Smooth muscle cell (in vitro differentiated cells): ENCODE measurements at regions not wholly inside any gene's neighbourhood (a gene's known extent, or its start where the extent isn't known, plus 50 kb on each side); places are given as distances from the start of the nearest gene placed in this dataset.

Experiments used
- DNase-seq: peaks from one replicate; lab custom pipeline; 2025; ENCODE audit not compliant: unreplicated experiment; lab: John Stamatoyannopoulos, UW
- H2AFZ ChIP-seq: fragments of 200-600 bp; sonication (generic); 2 replicates; pipeline ENCODE4 v1.6.0; 2016; ENCODE audit warnings: antibody characterized with exemption, low read depth, mild to moderate bottlenecking
- H3F3A ChIP-seq: fragments of 200-600 bp; sonication (generic); 2 replicates; pipeline ENCODE4 v1.6.0; 2017; ENCODE audit warnings: antibody characterized with exemption, low read depth
- H3K27ac ChIP-seq: fragments of 200-600 bp; sonication (generic); 2 replicates; pipeline ENCODE4 v1.5.1; 2016; ENCODE audit warnings: low read depth, mild to moderate bottlenecking
- H3K27me3 ChIP-seq: fragments of 200-600 bp; sonication (generic); 2 replicates; pipeline ENCODE4 v1.6.1; 2016; ENCODE audit warnings: low read depth, mild to moderate bottlenecking
- H3K36me3 ChIP-seq: fragments of 200-600 bp; sonication (generic); 2 replicates; pipeline ENCODE4 v1.5.1; 2016; ENCODE audit warnings: low read depth
- H3K4me1 ChIP-seq: fragments of 200-600 bp; sonication (generic); 2 replicates; pipeline ENCODE4 v1.5.1; 2016; ENCODE audit warnings: low read depth
- H3K4me2 ChIP-seq: fragments of 200-600 bp; sonication (generic); 2 replicates; pipeline ENCODE4 v1.6.0; 2016; ENCODE audit warnings: mild to moderate bottlenecking
- H3K4me3 ChIP-seq: fragments of 200-600 bp; sonication (generic); 2 replicates; pipeline ENCODE4 v1.5.1; 2016; ENCODE audit warnings: mild to moderate bottlenecking
- H3K79me2 ChIP-seq: fragments of 200-600 bp; sonication (generic); 2 replicates; pipeline ENCODE4 v1.6.0; 2016; ENCODE audit warnings: low read depth, mild to moderate bottlenecking
- H3K9ac ChIP-seq: fragments of 200-600 bp; sonication (generic); 2 replicates; pipeline ENCODE4 v1.6.0; 2016; ENCODE audit warnings: low read depth
- H3K9me3 ChIP-seq: fragments of 200-600 bp; sonication (generic); replicated peaks from 2 replicates; pipeline ENCODE4 v1.5.1; 2016; ENCODE audit warnings: low read depth
- H4K20me1 ChIP-seq: fragments of 200-600 bp; sonication (generic); 2 replicates; pipeline ENCODE4 v1.6.0; 2016; ENCODE audit warnings: low read depth
- CTCF ChIP-seq: fragments of 200-600 bp; sonication (generic); IDR thresholded peaks from 2 replicates; pipeline ENCODE4 v1.5.1; 2017; ENCODE audit warnings: borderline replicate concordance, mild to moderate bottlenecking, antibody characterized with exemption; ENCODE audit not compliant: insufficient read depth, poor library complexity, severe bottlenecking
- WGBS: methylation state at CpG from one replicate; pipeline ENCODE4 v1.1.7; 2016; ENCODE audit warnings: low lambda C conversion rate; 5-methylcytosine and 5-hydroxymethylcytosine counted together

GRCh38 chr15:66956672-66957430, 108.6 kb upstream of the SMAD3 start:
- H3F3A ChIP-seq, result no peaks in the 10 kb centered on the region
- peaks cover 3% of the 10 kb centered on the region for H3K27me3 ChIP-seq
- no peak for TF ChIP-seq CTCF
- 93% methylated on average over 9 of the region's 9 CpGs for WGBS
- no peaks in the 10 kb centered on the region for H3K9me3 ChIP-seq
- no peak overlapping the region for H3K4me3 ChIP-seq
- H3K36me3 ChIP-seq, result no peaks in the 10 kb centered on the region
- no peak for DNase-seq
- H3K9ac ChIP-seq, result no peak overlapping the region
- H3K79me2 ChIP-seq, result no peaks in the 10 kb centered on the region
- no peak overlapping the region for H3K4me2 ChIP-seq
- H2AFZ ChIP-seq, result no peak overlapping the region
- H4K20me1 ChIP-seq, result no peaks in the 10 kb centered on the region
- no peak overlapping the region for H3K27ac ChIP-seq
- H3K4me1 ChIP-seq, result peaks cover 2% of the 10 kb centered on the region

- DNase-seq, result no peak
- WGBS, result 100% methylated on average over 1 of the region's 1 CpG
Observed at GRCh38 chr15:66957431-66957720, 108.0 kb upstream of the SMAD3 start.

GRCh38 chr15:66959066-66959465, 106.3 kb upstream of the SMAD3 start:
- no peak for DNase-seq
- H4K20me1 ChIP-seq, result no peaks in the 10 kb centered on the region
- H3K79me2 ChIP-seq, result no peaks in the 10 kb centered on the region
- H3F3A ChIP-seq, result no peaks in the 10 kb centered on the region
- no peak overlapping the region for H3K4me2 ChIP-seq
- H3K9ac ChIP-seq, result no peak overlapping the region
- WGBS, result 94% methylated on average over 10 of the region's 10 CpGs
- no peak for TF ChIP-seq CTCF
- H2AFZ ChIP-seq, result no peak overlapping the region
- H3K9me3 ChIP-seq, result no peaks in the 10 kb centered on the region
- peaks cover 3% of the 10 kb centered on the region for H3K27me3 ChIP-seq
- H3K4me1 ChIP-seq, result peaks cover 2% of the 10 kb centered on the region
- H3K27ac ChIP-seq, result no peak overlapping the region
- H3K36me3 ChIP-seq, result no peaks in the 10 kb centered on the region
- H3K4me3 ChIP-seq, result no peak overlapping the region

More at GRCh38 chr15:66957431-66957720, 108.0 kb upstream of the SMAD3 start:
- Histone ChIP-seq H3K36me3 (no peaks in the 10 kb centered on the region), H3F3A (no peaks in the 10 kb centered on the region), H3K27me3 (peaks cover 3% of the 10 kb centered on the region), H3K4me3 (no peak overlapping the region), H3K4me2 (no peak overlapping the region), H3K79me2 (no peaks in the 10 kb centered on the region), H4K20me1 (no peaks in the 10 kb centered on the region), H2AFZ (no peak overlapping the region), H3K27ac (no peak overlapping the region), H3K4me1 (peaks cover 2% of the 10 kb centered on the region), H3K9me3 (no peaks in the 10 kb centered on the region), H3K9ac (no peak overlapping the region)
- TF ChIP-seq CTCF, result no peak

GRCh38 chr15:66959875-66960274, 105.5 kb upstream of the SMAD3 start:
- no peak overlapping the region for H2AFZ ChIP-seq
- H3K36me3 ChIP-seq, result no peaks in the 10 kb centered on the region
- H3K4me3 ChIP-seq, result no peak overlapping the region
- no peak for TF ChIP-seq CTCF
- no peak overlapping the region for H3K9ac ChIP-seq
- no peak overlapping the region for H3K27ac ChIP-seq
- no peak overlapping the region for H3K4me2 ChIP-seq
- H4K20me1 ChIP-seq, result no peaks in the 10 kb centered on the region
- WGBS, result 85% methylated on average over 3 of the region's 3 CpGs
- peaks cover 3% of the 10 kb centered on the region for H3K27me3 ChIP-seq
- DNase-seq, result no peak
- H3K79me2 ChIP-seq, result no peaks in the 10 kb centered on the region
- H3K4me1 ChIP-seq, result peaks cover 2% of the 10 kb centered on the region
- no peaks in the 10 kb centered on the region for H3K9me3 ChIP-seq
- H3F3A ChIP-seq, result no peaks in the 10 kb centered on the region
